SK-N-SH (cell line): ENCODE measurements at regions not wholly inside any gene's neighbourhood (a gene's known extent, or its start where the extent isn't known, plus 50 kb on each side); places are given as distances from the start of the nearest gene placed in this dataset.

ENCODE experiments used
- CTCF ChIA-PET: fragments of 300-600, 350-600 bp; formaldehyde crosslinking; extraction: SDS; loops from one replicate; lab custom pipeline; 2021; lab: Yijun Ruan, JAX
- POLR2A ChIA-PET: fragments of 350-600 bp; sonication (Branson Sonifier 250); formaldehyde crosslinking; extraction: SDS; loops from one replicate; lab custom pipeline; 2020; ENCODE audit warnings: antibody characterized with exemption, inconsistent platforms; lab: Yijun Ruan, JAX
- DNase-seq: peaks from one replicate; pipeline ENCODE4 v3.0.0; 2012
- H2AFZ ChIP-seq: fragments of 200-600 bp; sonication (generic); 2 replicates; pipeline ENCODE4 v1.8.1; 2016; ENCODE audit warnings: antibody characterized with exemption, mild to moderate bottlenecking, low read depth
- H3F3A ChIP-seq: fragments of 200-600 bp; sonication (generic); replicated peaks from 2 replicates; pipeline ENCODE3; 2016; ENCODE audit warnings: antibody characterized with exemption, mild to moderate bottlenecking; ENCODE audit not compliant: insufficient read depth
- H3K27ac ChIP-seq, 2 experiments: fragments of 200-500 bp in 1 of 2; fragments of 200-600 bp in 1 of 2; sonication (Bioruptor generic) in 1 of 2; sonication (generic), shearing (Covaris generic) in 1 of 2; 2 replicates each; pipeline versions ENCODE4 v1.5.1 to v1.6.1; 2014 to 2016; ENCODE audit warnings: low read depth in 2 of 2, inconsistent platforms in 1 of 2, low read length in 1 of 2, mild to moderate bottlenecking in 1 of 2, mixed read lengths in 1 of 2
- H3K27me3 ChIP-seq: fragments of 200-600 bp; sonication (generic), shearing (Covaris generic); 2 replicates; pipeline ENCODE4 v1.6.1; 2016; ENCODE audit warnings: mixed run types; ENCODE audit not compliant: insufficient read depth
- H3K36me3 ChIP-seq, 2 experiments: fragments of 200-500 bp in 1 of 2; fragments of 200-600 bp in 1 of 2; sonication (Bioruptor generic) in 1 of 2; sonication (generic) in 1 of 2; replicated peaks in 1 of 2; 2 replicates each; pipeline versions ENCODE3 to v1.5.1; 2014 to 2016; ENCODE audit warnings: low read length in 1 of 2, mild to moderate bottlenecking in 1 of 2; ENCODE audit not compliant: insufficient read depth in 2 of 2, control insufficient read depth in 1 of 2
- H3K4me1 ChIP-seq, 2 experiments: fragments of 200-500 bp in 1 of 2; fragments of 200-600 bp in 1 of 2; sonication (Bioruptor generic) in 1 of 2; sonication (generic), shearing (Covaris generic) in 1 of 2; 2 replicates each; pipeline versions ENCODE4 v1.5.1 to v1.6.1; 2014 to 2016; ENCODE audit warnings: low read depth in 1 of 2, low read length in 1 of 2, mixed run types in 1 of 2; ENCODE audit not compliant: insufficient read depth in 2 of 2, control insufficient read depth in 1 of 2
- H3K4me2 ChIP-seq: fragments of 200-600 bp; sonication (generic), shearing (Covaris generic); 2 replicates; pipeline ENCODE4 v1.6.1; 2017; ENCODE audit warnings: mixed run types
- H3K4me3 ChIP-seq, 2 experiments: fragments of 200-500 bp in 1 of 2; fragments of 200-600 bp in 1 of 2; sonication (Bioruptor generic) in 1 of 2; sonication (generic), shearing (Covaris generic) in 1 of 2; 2 replicates each; pipeline versions ENCODE4 v1.5.1 to v1.8.1; 2014 to 2016; ENCODE audit warnings: low read depth in 2 of 2, inconsistent platforms in 1 of 2, low read length in 1 of 2, mild to moderate bottlenecking in 1 of 2, mixed read lengths in 1 of 2, moderate library complexity in 1 of 2
- H3K79me2 ChIP-seq: fragments of 200-600 bp; sonication (generic); 2 replicates; pipeline ENCODE4 v1.8.1; 2017; ENCODE audit warnings: mild to moderate bottlenecking; ENCODE audit not compliant: insufficient read depth
- H3K9ac ChIP-seq: fragments of 200-600 bp; sonication (generic); 2 replicates; pipeline ENCODE4 v1.6.1; 2017; ENCODE audit warnings: mixed run types
- H3K9me2 ChIP-seq: fragments of 200-600 bp; sonication (generic); 2 replicates; pipeline ENCODE4 v1.6.1; 2017; ENCODE audit warnings: mixed run types
- H3K9me3 ChIP-seq: fragments of 200-600 bp; sonication (generic); 2 replicates; pipeline ENCODE4 v1.6.1; 2017; ENCODE audit warnings: mixed run types, mild to moderate bottlenecking, moderate library complexity
- H4K20me1 ChIP-seq: fragments of 200-600 bp; sonication (generic); 2 replicates; pipeline ENCODE4 v1.6.1; 2017; ENCODE audit warnings: mild to moderate bottlenecking, mixed run types; ENCODE audit not compliant: insufficient read depth
- CHD2 ChIP-seq: fragments of 150-350 bp; IDR thresholded peaks from 2 replicates; pipeline ENCODE4 v1.6.1; 2018; ENCODE audit warnings: low read length; ENCODE audit not compliant: partially characterized antibody
- CTCF ChIP-seq: fragments of 200-600 bp; sonication (generic); IDR thresholded peaks from 2 replicates; pipeline ENCODE4 v1.6.1; 2017; ENCODE audit warnings: antibody characterized with exemption, mild to moderate bottlenecking, moderate library complexity
- ELF1 ChIP-seq: IDR thresholded peaks from 2 replicates; pipeline ENCODE4 v1.4.0; 2012
- FOSL2 ChIP-seq: IDR thresholded peaks from 2 replicates; pipeline ENCODE4 v1.4.0; 2012; ENCODE audit warnings: low read depth, mild to moderate bottlenecking, moderate library complexity, borderline replicate concordance
- JUND ChIP-seq: IDR thresholded peaks from 2 replicates; pipeline ENCODE4 v1.4.0; 2012
- NFIC ChIP-seq: IDR thresholded peaks from 2 replicates; pipeline ENCODE4 v1.4.0; 2012; ENCODE audit warnings: borderline replicate concordance
- PBX3 ChIP-seq: IDR thresholded peaks from 2 replicates; pipeline ENCODE4; 2012
- RCOR1 ChIP-seq: fragments of 150-350 bp; IDR thresholded peaks from 2 replicates; pipeline ENCODE4 v1.6.1; 2017; ENCODE audit warnings: antibody characterized with exemption, low read length
- REST ChIP-seq: IDR thresholded peaks from 2 replicates; pipeline ENCODE4 v1.6.1; 2012; ENCODE audit warnings: mild to moderate bottlenecking, low read depth, low read length, moderate library complexity
- USF1 ChIP-seq: IDR thresholded peaks from 2 replicates; pipeline ENCODE4 v1.4.0; 2012; ENCODE audit warnings: low read depth, borderline replicate concordance
- USF2 ChIP-seq: fragments of 150-350 bp; IDR thresholded peaks from 2 replicates; pipeline ENCODE4 v1.6.1; 2017; ENCODE audit warnings: antibody characterized with exemption, low read length, low read depth, borderline replicate concordance
- WGBS: methylation state at CpG from one replicate; pipeline ENCODE4 v1.1.6; 2017; ENCODE audit warnings: low lambda C conversion rate; 5-methylcytosine and 5-hydroxymethylcytosine counted together

GRCh38 chr3:13194285-13195209 is 121.3 kb upstream of the IQSEC1 start (continued):
- TF ChIP-seq REST = no peak
- TF ChIP-seq USF2 = no peak

GRCh38 chr3:13193320-13194284 is 120.4 kb upstream of the IQSEC1 start:
- CTCF ChIA-PET = interaction anchor here (0.6 to 3.1 kb wide), 19 partner anchors 10 to 461 kb away, joined by 3 to 25 read pairs (median 5); no protein-coding TSS in a partner anchor
- no peaks in the 10 kb centered on the region for H3F3A ChIP-seq
- TF ChIP-seq CTCF (no peak), CHD2 (no peak), JUND (no peak), RCOR1 (no peak), NFIC (no peak), PBX3 (no peak), ELF1 (no peak), USF1 (no peak), FOSL2 (no peak)

More at GRCh38 chr3:13193320-13194284, 120.4 kb upstream of the IQSEC1 start:
- H3K27me3 ChIP-seq = no peaks in the 10 kb centered on the region
- H3K4me1 ChIP-seq = peaks cover 0 to 19% of the 10 kb centered on the region in 2 experiments; a peak in 1 of 4 replicates
- no peak overlapping the region for H3K4me3 ChIP-seq
- no peak overlapping the region for H3K9ac ChIP-seq
- 45% methylated on average over 11 of the region's 17 CpGs for WGBS
- no peaks in the 10 kb centered on the region for H4K20me1 ChIP-seq
- no peak overlapping the region for H3K4me2 ChIP-seq
- H3K9me3 ChIP-seq = no peaks in the 10 kb centered on the region
- no peaks in the 10 kb centered on the region for H3K79me2 ChIP-seq
- no peak overlapping the region for H2AFZ ChIP-seq
- POLR2A ChIA-PET = no interaction called here
- no peaks in the 10 kb centered on the region for H3K36me3 ChIP-seq
- H3K9me2 ChIP-seq = no peaks in the 10 kb centered on the region
- no peak overlapping the region for H3K27ac ChIP-seq
- DNase-seq = no peak
